GM12878 (cell line): ENCODE measurements at regions not wholly inside any gene's neighbourhood (a gene's known extent, or its start where the extent isn't known, plus 50 kb on each side); places are given as distances from the start of the nearest gene placed in this dataset.

Experiments used
- ATAC-seq: fragments of 200-7000 bp; cut with Tn5 transposase; 3 replicates; pipeline ENCODE4 v1.9.1; 2020; ENCODE audit warnings: mild to moderate bottlenecking, moderate library complexity
- BruUV-seq: library from RNA; stranded (reverse); fragments of 400-500 nt; replicated peaks from 2 replicates; lab custom pipeline; 2021; lab: Mats Ljungman, UMichigan
- CTCF ChIA-PET: fragments of 300-600 bp; sonication (Branson Sonifier 250); formaldehyde crosslinking; extraction: SDS; loops from one replicate; lab custom pipeline; 2021; ENCODE audit warnings: inconsistent platforms; lab: Yijun Ruan, JAX
- POLR2A ChIA-PET: fragments of 350-600 bp; formaldehyde crosslinking; extraction: SDS; loops from one replicate; lab custom pipeline; 2021; ENCODE audit warnings: inconsistent platforms; lab: Charles Lee
- RAD21 ChIA-PET: fragments of 300-600 bp; sonication (Branson Sonifier 250); formaldehyde crosslinking; loops from one replicate; lab custom pipeline; 2023; ENCODE audit warnings: antibody characterized with exemption; ENCODE audit not compliant: unreplicated experiment; lab: Charles Lee
- SMC1A ChIA-PET: fragments of 300-600 bp; sonication (Branson Sonifier 250); formaldehyde crosslinking; loops from one replicate; lab custom pipeline; 2023; ENCODE audit not compliant: unreplicated experiment, uncharacterized antibody; lab: Charles Lee
- DNase-seq: peaks from one replicate; pipeline ENCODE4 v3.0.0-alpha.2; 2011; ENCODE audit warnings: low read depth, low spot score
- FAIRE-seq: peaks from 3 replicates; lab custom pipeline; 2011; peaks lifted over from hg19 to GRCh38; lab: Jason Lieb, UNC
- H2AFZ ChIP-seq: 2 replicates; pipeline ENCODE4 v1.6.0; 2011; ENCODE audit warnings: low read depth, low read length, control low read depth; ENCODE audit not compliant: control insufficient read depth
- H3K27ac ChIP-seq: 2 replicates; pipeline ENCODE4 v1.5.1; 2011; ENCODE audit warnings: control low read depth; ENCODE audit not compliant: control insufficient read depth, insufficient read depth
- H3K27me3 ChIP-seq, 2 experiments: replicated peaks in 1 of 2; 2 replicates each; pipeline versions ENCODE4 v1.6.0 to v1.6.1; 2011; ENCODE audit warnings: low read length in 1 of 2; ENCODE audit not compliant: control insufficient read depth in 2 of 2, insufficient read depth in 2 of 2
- H3K36me3 ChIP-seq, 2 experiments: 2 replicates each; pipeline ENCODE4 v1.5.1; 2011; ENCODE audit warnings: low read length in 1 of 2; ENCODE audit not compliant: control insufficient read depth in 2 of 2, insufficient read depth in 2 of 2
- H3K4me1 ChIP-seq: 2 replicates; pipeline ENCODE4 v1.6.1; 2011; ENCODE audit warnings: mild to moderate bottlenecking, low read length, moderate library complexity, mixed read lengths; ENCODE audit not compliant: control insufficient read depth, insufficient read depth
- H3K4me2 ChIP-seq: 2 replicates; pipeline ENCODE4 v1.6.0; 2011; ENCODE audit warnings: control low read depth; ENCODE audit not compliant: control insufficient read depth, insufficient read depth
- H3K4me3 ChIP-seq: fragments of 200-600 bp; sonication (generic); 2 replicates; pipeline ENCODE4 v1.5.1; 2016
- H3K79me2 ChIP-seq: 2 replicates; pipeline ENCODE4 v1.6.0; 2011; ENCODE audit warnings: low read length; ENCODE audit not compliant: control insufficient read depth, insufficient read depth
- H3K9ac ChIP-seq: 2 replicates; pipeline ENCODE4 v1.8.0; 2011; ENCODE audit warnings: low read length, control low read depth, mixed read lengths; ENCODE audit not compliant: control insufficient read depth, insufficient read depth
- H3K9me3 ChIP-seq: replicated peaks from 3 replicates; pipeline ENCODE4 v1.5.1; 2011; ENCODE audit warnings: mild to moderate bottlenecking, low read length; ENCODE audit not compliant: control insufficient read depth, insufficient read depth
- H4K20me1 ChIP-seq: 2 replicates; pipeline ENCODE4 v1.6.0; 2011; ENCODE audit not compliant: control insufficient read depth, insufficient read depth
- ATF2 ChIP-seq: IDR thresholded peaks from 2 replicates; pipeline ENCODE4 v1.6.1; 2012; ENCODE audit warnings: low read length, inconsistent platforms
- BCL11A ChIP-seq: IDR thresholded peaks from 2 replicates; pipeline ENCODE4 v1.6.1; 2011; ENCODE audit warnings: low read depth, low read length
- CBFB ChIP-seq: IDR thresholded peaks from 2 replicates; pipeline ENCODE4 v1.6.1; 2016; ENCODE audit warnings: antibody characterized with exemption, low read depth
- CBX5 ChIP-seq: sonication (generic); IDR thresholded peaks from 2 replicates; pipeline ENCODE4 v1.6.1; 2016; ENCODE audit warnings: low read depth, moderate library complexity, mild to moderate bottlenecking, inconsistent platforms
- MTA2 ChIP-seq: fragments of 450-650 bp; IDR thresholded peaks from 2 replicates; pipeline ENCODE4 v1.6.1; 2016; ENCODE audit warnings: low read depth, mild to moderate bottlenecking, moderate library complexity
- NRF1 ChIP-seq: conservative IDR thresholded peaks from 2 replicates; pipeline ENCODE4 v1.6.1; 2011; ENCODE audit warnings: mild to moderate bottlenecking, low read depth, low read length, improper control_type of control experiment
- SIX5 ChIP-seq: IDR thresholded peaks from 2 replicates; pipeline ENCODE4 v1.6.1; 2011; ENCODE audit warnings: mild to moderate bottlenecking, low read depth, low read length, moderate library complexity; ENCODE audit not compliant: severe bottlenecking
- SMC3 ChIP-seq: IDR thresholded peaks from 2 replicates; pipeline ENCODE4 v1.6.1; 2011; ENCODE audit warnings: low read length, improper control_type of control experiment, borderline replicate concordance
- STAT1 ChIP-seq: fragments of 450-650 bp; conservative IDR thresholded peaks from 2 replicates; pipeline ENCODE4 v1.6.1; 2014; ENCODE audit warnings: antibody characterized with exemption, mild to moderate bottlenecking
- STAT3 ChIP-seq: IDR thresholded peaks from 2 replicates; pipeline ENCODE4 v1.6.1; 2011; ENCODE audit warnings: low read depth, low read length, improper control_type of control experiment
- SUZ12 ChIP-seq: fragments of 200-600 bp; sonication (generic); IDR thresholded peaks from one replicate; pipeline ENCODE4 v1.6.1; 2018; ENCODE audit warnings: antibody characterized with exemption, mild to moderate bottlenecking; ENCODE audit not compliant: unreplicated experiment
- USF1 ChIP-seq: IDR thresholded peaks from 2 replicates; pipeline ENCODE4 v1.6.1; 2011; ENCODE audit warnings: borderline replicate concordance, low read depth, mild to moderate bottlenecking, moderate library complexity, mixed read lengths, low read length; ENCODE audit not compliant: insufficient read depth; ENCODE audit errors: extremely low read length
- USF2 ChIP-seq: IDR thresholded peaks from 2 replicates; pipeline ENCODE4 v1.6.1; 2011; ENCODE audit warnings: low read depth, low read length, improper control_type of control experiment, borderline replicate concordance
- WGBS: methylation state at CpG from one replicate; pipeline ENCODE4 v1.1.6; 2016; ENCODE audit warnings: low lambda C conversion rate; ENCODE audit not compliant: insufficient replicate concordance, insufficient coverage; ENCODE audit errors: missing lambda C conversion rate; 5-methylcytosine and 5-hydroxymethylcytosine counted together
- in situ Hi-C: fragments of 300-500 bp; cut with MboI; formaldehyde crosslinking; loops from 9 replicates; pipeline ENCODE4 v1.14.3; 2018; ENCODE audit warnings: mixed read lengths
- intact Hi-C: fragments of 100-400 bp; cut with micrococcal nuclease; formaldehyde crosslinking; loops from one replicate; pipeline ENCODE4 v1.14.2; 2022; ENCODE audit not compliant: unreplicated experiment

GRCh38 chr6:130758813-130759212, 68.4 kb upstream of the SMLR1 start:
- Histone ChIP-seq H4K20me1 (no peaks in the 10 kb centered on the region), H3K79me2 (no peaks in the 10 kb centered on the region), H3K4me2 (no peak overlapping the region), H3K27me3 (no peaks in the 10 kb centered on the region; a peak in 1 of 4 replicates), H3K9ac (no peak overlapping the region), H2AFZ (no peak overlapping the region), H3K4me3 (no peak overlapping the region), H3K36me3 (no peaks in the 10 kb centered on the region), H3K9me3 (no peaks in the 10 kb centered on the region), H3K4me1 (no peaks in the 10 kb centered on the region), H3K27ac (no peak overlapping the region)
- TF ChIP-seq MTA2 (no peak), USF2 (no peak), CBFB (no peak), SUZ12 (no peak), SIX5 (no peak), SMC3 (no peak), NRF1 (no peak), USF1 (no peak), STAT1 (no peak), BCL11A (no peak), STAT3 (no peak), ATF2 (no peak), CBX5 (no peak)
- in situ Hi-C loops, result no loop called here
- intact Hi-C loops, result loop anchor here (5.0 to 10.0 kb wide), 2 partner anchors 467 to 724 kb away; no protein-coding TSS in a partner anchor
- no peak for DNase-seq
- ChIA-PET POLR2A (no interaction called here), SMC1A (interaction anchor here (1.0 to 1.2 kb wide), 2 partner anchors 33 to 711 kb away, joined by 3 read pairs; no protein-coding TSS in a partner anchor), CTCF (interaction anchor here (1.3 to 1.4 kb wide), 2 partner anchors 57 to 61 kb away, joined by 3 read pairs; no protein-coding TSS in a partner anchor), RAD21 (interaction anchor here (1.1 kb wide), 1 partner anchor 436 kb away, joined by 3 read pairs; no protein-coding TSS in a partner anchor)
- no TSS peak for BruUV-seq
- no peak for ATAC-seq
- WGBS, result 49% methylated on average over 3 of the region's 3 CpGs
- no peak for FAIRE-seq
